ENCODE measurements at regions not wholly inside any gene's neighbourhood (a gene's known extent, or its start where the extent isn't known, plus 50 kb on each side); places are given as distances from the start of the nearest gene placed in this dataset.

DNA sequence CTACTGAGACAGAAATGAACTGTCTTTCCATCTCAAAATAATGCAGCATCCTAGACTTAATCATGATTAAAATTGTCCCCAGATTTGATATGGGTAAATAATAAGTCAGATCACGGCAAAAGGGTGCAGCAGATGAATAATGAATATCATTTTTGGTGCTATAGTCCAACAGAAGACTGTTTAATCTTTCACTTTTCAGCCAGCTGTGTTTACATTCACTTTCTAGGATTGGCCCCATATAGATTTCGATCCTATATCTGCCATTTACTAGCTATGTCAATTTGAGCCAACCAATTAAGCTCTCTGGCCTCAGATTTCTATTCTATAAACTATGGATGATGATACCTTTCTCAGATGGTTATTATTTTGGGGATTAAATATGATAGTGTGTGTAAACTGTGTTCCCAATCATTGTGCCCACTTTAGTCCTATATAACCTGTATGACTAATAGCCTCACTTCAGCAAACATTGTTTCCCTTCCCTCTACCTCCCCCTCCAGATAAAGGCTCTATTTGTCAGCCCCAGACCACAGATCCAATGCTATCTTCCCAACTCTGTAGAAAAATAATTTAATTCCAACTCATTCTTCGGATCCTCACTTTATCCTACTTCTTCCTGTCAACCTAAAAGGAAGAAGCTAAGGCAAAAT lies 53.6 kb upstream of the NT5E start:
- intact Hi-C loops (cut with micrococcal nuclease): no loop called here

DNA sequence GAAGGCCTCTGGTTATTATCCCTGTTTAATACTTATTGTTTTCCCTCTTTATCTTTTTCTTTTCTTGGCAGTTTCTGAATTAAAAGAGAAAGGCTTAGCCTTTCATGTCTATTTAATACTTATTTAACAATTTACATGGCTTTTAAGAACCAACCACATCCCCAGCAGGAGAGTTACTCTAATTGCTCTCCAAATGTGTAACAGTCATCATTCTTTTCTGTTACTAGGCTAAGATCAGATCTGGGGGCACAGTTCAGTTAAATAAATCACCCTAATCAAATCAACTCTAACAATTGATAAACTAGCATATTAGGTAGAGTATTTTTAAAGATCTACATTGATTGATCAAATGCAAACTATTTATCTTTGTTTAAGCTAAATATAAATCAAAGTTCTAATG lies 54.1 kb upstream of the NT5E start:
- intact Hi-C loops (cut with micrococcal nuclease): no loop called here

DNA sequence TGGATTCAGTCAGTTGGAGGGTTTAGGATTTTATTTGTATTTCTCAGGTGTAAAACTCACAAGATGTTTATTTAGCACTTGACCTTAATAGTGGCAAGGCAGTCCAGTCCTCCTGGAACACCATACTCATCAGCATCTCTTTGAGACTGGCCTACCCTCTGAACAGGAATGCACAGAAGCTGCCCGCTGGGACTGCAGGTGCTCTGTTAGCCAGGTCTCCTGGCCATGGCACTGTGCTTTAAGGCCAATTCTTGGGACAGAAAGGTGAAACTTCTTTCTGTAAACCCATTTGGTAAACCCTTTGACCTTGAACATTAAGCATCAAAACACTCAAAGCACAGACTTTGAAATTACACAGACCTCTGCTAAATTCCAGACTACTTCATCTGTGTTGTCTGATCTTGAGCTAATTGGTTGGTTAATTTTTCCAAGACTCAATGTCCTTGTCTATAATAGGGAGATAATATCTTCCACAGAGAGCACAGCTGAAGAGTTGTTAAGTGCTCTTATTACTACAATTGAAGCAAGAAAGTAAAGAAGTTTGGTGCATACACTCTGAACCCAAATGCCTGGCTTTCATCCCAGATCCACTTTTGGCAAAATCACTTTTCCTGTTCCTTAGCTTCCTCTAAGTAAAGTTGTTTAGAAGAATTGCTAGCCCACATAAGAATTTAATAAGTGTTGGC lies 54.9 kb upstream of the NT5E start:
- intact Hi-C loops (cut with micrococcal nuclease): no loop called here

DNA sequence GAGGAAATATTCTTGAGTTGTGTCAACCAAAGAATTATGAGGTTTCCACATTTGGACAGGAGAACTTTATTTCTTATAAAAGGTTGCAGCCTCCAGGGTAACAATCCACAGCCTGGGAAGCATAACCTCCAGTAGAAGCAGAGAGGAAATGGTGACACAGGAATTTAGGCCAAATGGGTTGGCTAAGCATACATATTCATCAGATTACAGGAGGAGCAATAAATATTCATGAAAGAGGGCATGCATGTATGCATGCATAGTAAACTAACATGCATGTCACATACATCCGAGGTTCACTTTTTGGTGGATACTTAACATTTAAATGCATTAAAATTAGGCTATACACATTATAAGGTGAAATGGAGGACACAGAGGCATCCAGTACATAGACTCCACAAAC lies 55.7 kb upstream of the NT5E start:
- intact Hi-C loops (cut with micrococcal nuclease): no loop called here

DNA sequence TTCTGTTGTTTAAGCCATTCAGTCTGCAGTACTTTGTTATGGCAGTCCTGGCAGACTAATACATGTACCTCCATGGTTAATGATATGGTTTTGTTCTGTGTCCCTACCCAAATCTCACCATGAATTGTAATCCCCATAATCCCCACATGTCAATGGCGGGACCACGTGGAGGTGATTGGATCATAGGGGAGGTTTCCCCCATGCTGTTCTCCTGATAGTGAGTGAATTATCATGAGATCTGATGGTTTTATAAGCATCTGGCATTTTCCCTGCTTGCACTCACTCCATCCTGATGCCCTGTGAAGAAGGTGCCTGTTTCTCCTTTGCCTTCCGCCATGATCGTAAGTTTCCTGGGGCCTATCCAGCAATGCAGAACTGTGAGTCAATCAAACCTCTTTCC lies 57.5 kb upstream of the NT5E start:
- intact Hi-C loops (cut with micrococcal nuclease): no loop called here

DNA sequence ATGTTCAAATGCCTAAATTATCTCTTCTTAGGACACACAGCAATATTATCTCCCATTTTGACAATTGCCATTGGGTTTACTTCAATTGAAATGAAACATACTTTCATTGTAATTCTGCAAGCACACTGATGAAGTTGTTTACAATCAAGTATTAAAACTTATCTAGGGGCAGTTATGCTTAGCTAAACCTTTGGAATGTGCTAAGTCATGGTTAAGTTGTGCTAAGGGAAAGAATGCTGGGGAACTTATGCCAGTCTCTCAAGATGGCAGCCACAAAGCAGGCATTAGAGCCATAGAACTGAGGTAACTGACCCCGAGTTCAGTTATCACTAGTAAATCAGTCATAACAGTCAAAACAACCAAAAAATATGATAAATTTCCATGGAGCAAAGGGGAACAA lies 59.1 kb upstream of the NT5E start:
- intact Hi-C loops (cut with micrococcal nuclease): no loop called here

DNA sequence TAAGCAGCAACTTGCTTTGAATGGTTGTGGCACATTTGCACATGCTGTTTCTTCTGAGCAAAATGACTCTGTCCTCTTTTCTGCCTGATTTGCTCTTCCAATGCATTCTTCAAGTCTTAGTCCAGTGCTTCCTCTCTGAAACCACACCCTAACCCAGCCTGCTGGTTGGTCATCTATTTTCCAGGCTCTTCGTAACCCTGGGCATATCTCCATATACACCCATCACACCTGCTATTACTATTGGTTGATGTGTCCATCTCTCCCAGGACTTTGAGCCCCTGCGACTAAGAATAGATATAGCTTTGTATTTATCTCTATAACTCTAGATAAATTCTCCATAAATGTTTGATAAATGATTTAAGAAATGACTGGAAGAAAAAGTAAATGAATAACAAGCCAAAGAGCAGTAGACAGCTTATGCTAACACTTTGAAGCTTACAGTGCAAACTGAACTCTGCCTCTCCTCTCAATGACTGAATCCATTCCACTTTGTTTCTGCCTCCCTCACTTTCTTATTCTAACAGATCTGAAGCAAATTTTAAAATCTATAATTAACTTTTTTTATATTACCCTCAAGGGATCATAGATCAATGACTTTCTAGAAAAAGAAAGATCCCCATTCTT lies 59.7 kb upstream of the NT5E start:
- intact Hi-C loops (cut with micrococcal nuclease): no loop called here

DNA sequence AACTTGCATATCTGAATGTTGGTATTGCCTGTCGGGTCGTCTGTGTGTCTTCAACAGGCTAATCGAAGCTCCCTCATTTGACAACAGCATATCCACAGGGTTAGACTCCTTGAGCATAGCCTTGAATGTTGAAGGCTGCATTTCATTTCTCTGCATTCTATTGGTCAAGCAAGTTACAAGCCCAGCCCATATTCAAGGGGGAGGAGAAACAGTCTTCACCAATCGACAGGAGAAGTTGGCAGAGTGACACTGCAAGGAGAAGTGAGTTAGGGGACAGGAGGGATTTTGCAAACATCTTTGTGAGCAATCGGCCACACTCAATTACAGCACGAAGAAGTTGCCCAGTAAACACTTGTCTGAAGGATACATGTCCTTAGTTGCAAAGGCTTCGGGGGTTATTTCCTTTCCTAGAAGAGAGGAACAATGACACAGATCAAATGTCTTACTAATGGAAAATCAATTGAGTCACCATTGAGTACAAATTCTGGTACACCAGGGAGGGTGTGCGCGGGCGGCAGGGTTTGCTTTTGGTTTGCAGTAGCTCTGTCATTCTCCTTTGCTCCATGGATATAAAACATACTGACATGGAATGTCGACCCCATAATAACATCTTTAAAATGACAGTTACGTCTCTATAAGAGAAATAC lies 60.6 kb upstream of the NT5E start:
- intact Hi-C loops (cut with micrococcal nuclease): no loop called here

DNA sequence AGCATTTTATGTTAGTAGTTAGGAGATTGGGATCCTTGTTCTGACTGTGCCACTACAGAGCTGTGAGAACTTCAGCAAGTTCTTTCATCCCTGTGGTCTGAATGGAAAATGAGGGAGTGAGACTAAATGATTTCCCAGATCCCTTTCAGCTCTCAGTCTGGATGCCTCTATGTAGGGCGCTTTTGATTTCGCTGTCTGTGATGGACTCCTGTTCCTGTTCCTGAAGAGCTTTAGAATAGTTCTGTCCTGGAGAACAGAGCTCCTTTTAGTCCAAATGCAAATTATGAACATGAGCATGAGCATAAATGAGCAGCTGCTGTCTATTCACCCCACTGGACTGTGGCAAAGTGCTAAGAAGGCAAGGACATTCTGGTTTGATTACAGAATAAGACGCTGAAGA lies 61.4 kb upstream of the NT5E start:
- intact Hi-C loops (cut with micrococcal nuclease): no loop called here

DNA sequence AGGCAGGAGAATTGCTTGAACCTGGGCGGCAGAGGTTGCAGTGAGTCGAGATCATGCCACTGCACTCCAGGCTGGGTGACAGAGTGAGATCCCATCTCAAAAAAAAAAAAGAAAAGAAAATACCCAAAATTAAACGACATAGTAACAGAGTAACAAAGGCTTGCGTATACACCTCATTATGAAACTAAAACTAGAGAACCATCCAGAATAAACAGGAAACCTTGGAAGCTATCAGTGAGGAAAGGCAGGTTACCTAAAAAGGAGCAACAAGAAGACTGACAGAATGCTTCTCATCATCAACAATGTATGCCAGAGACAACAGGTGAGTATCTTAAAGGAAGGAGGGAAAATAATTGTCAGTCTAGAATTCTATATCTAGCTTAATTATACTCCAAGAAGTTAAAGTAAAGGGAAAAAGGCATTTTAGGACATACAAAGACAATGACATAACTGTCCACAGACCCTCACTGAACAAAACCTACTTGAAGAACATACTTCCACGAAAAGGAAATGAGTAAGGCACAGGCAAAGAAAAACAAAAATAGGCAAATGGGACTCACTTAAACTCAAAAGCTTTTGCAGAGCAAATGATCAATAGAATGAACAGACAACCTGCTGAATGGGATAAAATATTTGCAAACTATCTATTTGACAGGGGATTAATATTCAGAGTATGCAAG lies 64.1 kb upstream of the NT5E start:
- intact Hi-C loops (cut with micrococcal nuclease): no loop called here

DNA sequence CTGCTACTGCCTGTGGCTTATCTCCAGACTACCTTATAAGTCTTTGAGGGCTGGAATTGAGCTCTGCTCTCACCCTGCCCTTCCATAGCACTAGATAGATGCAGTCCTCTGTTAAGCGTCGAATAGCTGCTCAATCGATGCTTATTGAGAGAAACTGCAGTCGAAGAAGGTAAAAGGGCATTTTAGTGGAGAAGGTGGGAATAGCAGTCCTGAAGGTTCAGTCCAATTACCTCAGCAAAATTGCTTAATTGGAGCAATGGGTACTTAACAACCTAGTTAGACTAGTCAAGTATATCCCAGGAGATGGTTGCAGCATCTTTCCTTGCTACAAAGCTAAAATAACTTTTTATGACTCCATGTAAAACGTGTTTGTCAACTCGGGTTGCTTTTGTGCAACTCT lies 66.8 kb upstream of the NT5E start:
- intact Hi-C loops (cut with micrococcal nuclease): no loop called here

DNA sequence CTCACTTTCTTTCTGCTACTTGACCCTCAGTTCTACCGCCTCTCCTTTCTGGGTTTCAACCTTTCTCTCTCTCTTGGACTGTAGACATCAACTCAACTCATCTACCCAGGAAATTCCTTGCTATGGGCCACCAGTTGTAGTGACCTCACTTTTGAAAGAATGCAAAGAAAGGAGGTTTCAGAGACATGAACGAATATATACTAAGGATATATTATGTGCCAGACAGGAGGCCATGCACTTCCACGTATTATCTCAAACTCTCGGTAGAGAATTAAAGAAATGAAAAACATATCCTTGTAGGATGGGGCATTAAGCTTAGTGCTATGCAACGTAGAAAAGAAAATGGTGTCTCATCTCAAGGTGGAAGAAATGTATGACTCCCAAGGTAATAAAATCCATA lies 67.3 kb upstream of the NT5E start:
- intact Hi-C loops (cut with micrococcal nuclease): no loop called here

DNA sequence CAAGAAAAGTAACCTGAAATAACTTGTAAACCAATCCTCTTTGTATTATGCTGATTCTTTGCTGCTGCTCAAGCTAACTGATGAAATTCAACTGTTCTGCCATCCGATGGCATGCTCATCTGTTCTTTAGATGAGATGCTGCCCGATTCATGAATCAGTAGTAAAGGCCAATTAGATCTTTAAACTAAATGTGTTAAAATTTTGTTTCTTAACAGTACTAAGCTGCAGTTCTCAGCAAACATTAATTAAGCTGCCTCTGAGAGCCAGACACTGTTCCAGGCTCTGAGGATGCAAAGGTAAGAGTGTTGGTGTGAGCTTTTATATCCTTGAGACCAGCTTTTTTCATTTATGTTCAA lies 77.0 kb upstream of the NT5E start:
- intact Hi-C loops (cut with micrococcal nuclease): no loop called here

DNA sequence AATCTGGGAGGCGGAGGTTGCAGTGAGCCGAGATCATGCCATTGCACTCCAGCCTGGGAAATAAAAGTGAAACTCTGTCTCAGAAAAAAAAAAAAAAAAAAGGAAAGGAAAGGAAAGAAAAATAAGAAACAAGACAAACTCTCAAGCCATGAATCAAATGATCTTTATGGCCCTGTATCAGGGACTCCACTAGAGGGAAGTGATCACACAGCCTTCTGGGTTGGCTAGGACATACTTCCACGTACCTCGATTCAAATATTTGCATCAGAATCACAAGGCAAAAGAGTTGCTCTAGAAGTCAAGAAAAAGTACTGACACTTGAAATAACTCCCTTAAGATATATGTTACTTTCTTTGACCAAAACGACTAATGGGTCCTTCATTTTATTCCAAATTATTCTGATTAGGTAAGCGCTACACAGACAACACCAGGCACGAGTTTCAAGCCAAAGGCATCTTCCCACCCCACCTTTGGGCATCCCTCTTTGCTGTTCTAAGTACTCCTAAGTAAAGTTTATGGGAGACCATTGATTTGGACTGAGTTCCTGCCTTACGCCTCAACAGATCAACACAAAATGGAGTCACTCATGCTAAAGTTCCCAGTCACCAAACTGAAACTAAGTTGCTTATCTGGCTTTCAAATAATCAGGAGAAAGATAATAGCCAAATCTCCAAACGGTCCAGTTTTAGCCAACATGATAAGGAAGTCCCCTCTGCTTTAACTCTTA lies 77.5 kb upstream of the NT5E start:
- intact Hi-C loops (cut with micrococcal nuclease): no loop called here

DNA sequence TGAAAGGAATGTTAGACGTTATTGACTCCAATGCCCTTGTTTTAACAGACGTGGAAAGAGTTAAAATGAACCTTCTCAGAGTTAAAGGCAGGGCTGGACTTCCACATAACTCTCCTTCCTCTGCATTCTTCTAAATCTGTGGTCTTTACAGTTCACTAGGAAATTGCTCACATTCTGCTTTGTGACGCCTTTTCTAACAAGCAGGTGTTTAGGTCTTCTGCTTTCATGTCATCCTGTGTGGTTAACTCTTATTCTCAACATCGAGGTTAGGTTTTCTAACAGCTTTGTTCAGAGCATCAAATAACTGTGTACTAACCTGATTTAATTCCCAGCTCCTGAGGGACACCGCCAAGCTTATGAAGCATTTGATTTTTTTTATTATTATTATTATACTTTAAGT lies 81.3 kb upstream of the NT5E start:
- intact Hi-C loops (cut with micrococcal nuclease): no loop called here

DNA sequence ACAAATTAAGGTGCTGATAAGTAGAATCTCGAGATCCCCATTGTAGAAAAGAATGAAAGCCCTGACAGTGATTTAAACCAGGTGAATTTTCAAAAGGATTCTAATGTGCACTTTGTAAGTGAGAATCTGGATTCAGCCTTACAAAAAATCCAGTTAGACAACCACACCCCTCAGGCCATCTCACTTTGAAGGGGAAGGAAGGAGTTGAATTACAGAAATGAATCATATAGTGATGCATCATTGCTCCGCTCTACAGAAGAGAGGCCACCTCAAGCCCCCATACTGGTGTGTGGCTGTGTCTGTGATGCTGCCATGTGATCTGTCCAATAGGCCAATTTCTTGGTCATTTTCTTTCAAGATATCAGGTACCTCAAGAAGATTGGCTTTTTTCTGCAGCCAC lies 85.5 kb upstream of the NT5E start:
- intact Hi-C loops (cut with micrococcal nuclease): loop anchor here (5.0 kb wide), 1 partner anchor 98 kb away; no protein-coding TSS in a partner anchor

DNA sequence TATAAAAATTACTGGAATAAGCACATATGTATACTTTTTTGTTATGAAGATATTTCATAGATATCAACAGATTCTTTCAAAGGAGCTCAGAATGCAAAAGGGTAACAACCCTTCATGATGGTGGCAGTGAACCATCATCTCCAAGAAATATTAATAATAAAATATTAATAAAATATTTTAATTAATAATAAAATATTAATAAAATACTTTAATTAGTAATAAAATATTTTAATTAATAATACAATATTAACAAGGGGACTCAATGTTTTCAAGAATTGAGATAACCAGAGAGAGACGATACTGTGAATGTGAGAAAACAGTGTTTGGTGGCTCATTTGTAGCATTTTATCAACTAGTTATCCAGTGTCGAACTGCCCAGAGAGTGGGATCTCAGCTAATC lies 86.0 kb upstream of the NT5E start:
- intact Hi-C loops (cut with micrococcal nuclease): loop anchor here (5.0 kb wide), 1 partner anchor 98 kb away; no protein-coding TSS in a partner anchor

DNA sequence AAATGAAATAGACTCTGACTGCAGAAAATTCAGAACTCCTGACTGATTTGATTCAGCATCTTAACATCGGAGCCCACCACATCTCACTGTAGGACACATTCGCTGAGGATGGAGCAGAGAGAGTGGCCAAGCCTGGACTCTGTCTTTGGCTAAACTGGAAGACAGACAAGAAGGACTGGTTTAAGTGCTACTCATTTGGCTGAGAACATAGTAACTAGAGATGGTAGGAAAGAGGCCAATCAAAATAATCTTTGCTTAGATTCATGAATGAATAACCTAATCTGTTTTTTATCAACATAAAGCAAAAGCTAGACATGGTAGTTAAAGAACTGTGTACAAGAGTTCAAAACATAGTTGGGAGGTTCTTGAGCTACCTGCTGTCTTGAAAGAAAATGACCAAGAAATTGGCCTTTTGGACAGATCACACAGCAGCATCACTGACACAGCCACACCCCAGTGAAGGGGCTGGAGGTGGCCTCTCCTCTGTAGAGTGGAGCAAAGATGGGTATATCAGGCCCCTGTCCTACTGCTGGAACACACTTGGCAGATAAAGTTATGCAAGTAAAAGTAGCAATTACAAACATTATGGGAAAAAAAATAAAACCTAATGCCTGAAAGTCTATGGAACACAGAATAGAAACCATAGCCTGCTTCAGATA lies 87.1 kb upstream of the NT5E start:
- intact Hi-C loops (cut with micrococcal nuclease): loop anchor here (5.0 kb wide), 1 partner anchor 100 kb away; no protein-coding TSS in a partner anchor

DNA sequence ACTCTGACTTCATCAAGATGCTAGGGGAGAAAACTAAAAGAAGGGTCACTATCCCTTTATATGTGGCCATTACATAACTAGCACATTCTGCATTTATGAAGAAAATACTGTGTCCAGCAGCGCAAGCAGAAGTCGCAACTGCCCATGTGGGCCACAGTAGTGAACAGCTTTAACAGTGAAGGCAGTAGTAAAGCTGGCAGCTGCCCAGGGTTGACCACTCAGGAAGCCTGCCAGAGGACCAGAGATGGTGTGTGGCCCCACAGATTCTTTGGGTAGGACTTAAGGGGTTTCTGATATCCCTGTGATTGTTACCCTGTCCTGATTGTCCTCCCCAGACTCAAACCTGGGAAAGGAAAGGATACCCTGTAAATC lies 88.3 kb upstream of the NT5E start:
- intact Hi-C loops (cut with micrococcal nuclease): loop anchor here (5.0 kb wide), 1 partner anchor 101 kb away; no protein-coding TSS in a partner anchor

DNA sequence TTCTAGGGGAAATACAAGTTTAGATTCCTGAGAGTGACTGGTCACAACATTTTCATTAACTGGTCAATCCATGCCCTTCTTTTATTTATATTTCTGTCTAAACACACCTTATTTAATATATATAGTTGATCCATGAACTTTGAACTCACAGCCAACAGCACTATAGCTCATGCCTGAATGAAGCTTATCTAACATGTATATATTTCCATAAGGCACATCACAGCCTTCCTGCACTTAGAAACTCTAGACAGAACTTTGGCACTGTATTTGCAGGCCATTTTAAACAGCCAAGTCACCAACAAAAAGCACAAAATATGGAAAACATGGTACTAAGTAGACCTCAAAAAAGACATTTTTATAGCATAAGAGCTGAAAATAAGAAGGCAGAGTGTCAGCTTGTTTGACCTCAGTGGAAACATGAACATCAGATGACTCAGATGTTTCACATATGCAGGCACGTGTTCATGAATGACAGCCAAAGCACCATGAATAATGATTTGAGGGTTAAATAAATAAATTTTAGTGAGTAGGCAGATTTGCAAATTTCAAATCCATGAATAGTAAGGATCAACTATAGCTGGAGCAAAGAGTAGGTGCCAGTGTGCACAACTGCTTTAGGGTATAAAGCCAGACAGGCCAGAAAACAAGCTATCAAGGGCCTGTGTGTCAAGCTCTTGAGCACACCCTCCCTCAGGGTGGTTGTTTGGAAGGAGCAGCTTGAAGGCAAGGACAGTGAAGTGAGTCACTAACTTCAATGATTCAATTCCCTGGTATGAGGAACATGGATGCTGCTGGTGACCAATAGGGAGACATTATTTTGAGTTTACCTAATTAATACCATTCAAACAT lies 88.9 kb upstream of the NT5E start:
- intact Hi-C loops (cut with micrococcal nuclease): loop anchor here (5.0 kb wide), 1 partner anchor 101 kb away; no protein-coding TSS in a partner anchor

Data from T-helper 2 cell treated with Interferon-gamma antibody and Interleukin-4, amounts not matched to agents 100 ng/mL and 5 ng/mL, for 36 hours (primary cell).